MM.1S (cell line): ENCODE measurements at regions not wholly inside any gene's neighbourhood (a gene's known extent, or its start where the extent isn't known, plus 50 kb on each side); places are given as distances from the start of the nearest gene placed in this dataset.

ENCODE experiments used
- DNase-seq: peaks from one replicate; pipeline ENCODE4 v3.0.0-alpha.2; 2015
- H2AFZ ChIP-seq: fragments of 300-600 bp; sonication (generic); 2 replicates; pipeline ENCODE4 v1.6.0; 2016; ENCODE audit warnings: antibody characterized with exemption, low read length
- H3F3A ChIP-seq: fragments of 300-600 bp; sonication (generic); 2 replicates; pipeline ENCODE4 v1.6.1; 2016; ENCODE audit warnings: mild to moderate bottlenecking, antibody characterized with exemption, low read length, moderate library complexity, mixed read lengths; ENCODE audit not compliant: insufficient read depth
- H3K27ac ChIP-seq: fragments of 300-600 bp; sonication (generic); 2 replicates; pipeline ENCODE4 v1.5.1; 2016; ENCODE audit warnings: mild to moderate bottlenecking, low read length
- H3K27me3 ChIP-seq: fragments of 300-600 bp; sonication (generic); replicated peaks from 2 replicates; pipeline ENCODE4 v1.6.0; 2016; ENCODE audit warnings: low read length; ENCODE audit not compliant: insufficient read depth
- H3K36me3 ChIP-seq: fragments of 300-600 bp; sonication (generic); replicated peaks from 2 replicates; pipeline ENCODE4 v1.6.1; 2016; ENCODE audit warnings: mild to moderate bottlenecking, low read length, mixed read lengths; ENCODE audit not compliant: insufficient read depth
- H3K4me1 ChIP-seq: fragments of 300-600 bp; sonication (generic); 2 replicates; pipeline ENCODE4 v1.6.1; 2016; ENCODE audit warnings: low read length, mixed read lengths
- H3K4me2 ChIP-seq: fragments of 300-600 bp; sonication (generic); 2 replicates; pipeline ENCODE4 v1.6.0; 2016; ENCODE audit warnings: low read depth, low read length
- H3K4me3 ChIP-seq: fragments of 300-600 bp; sonication (generic); 2 replicates; pipeline ENCODE4 v1.5.1; 2016; ENCODE audit warnings: low read length, mixed read lengths
- H3K79me2 ChIP-seq: fragments of 300-600 bp; sonication (generic); 2 replicates; pipeline ENCODE4 v1.6.1; 2016; ENCODE audit warnings: mixed run types, low read length, mixed read lengths
- H3K9ac ChIP-seq: fragments of 300-600 bp; sonication (generic); 2 replicates; pipeline ENCODE4 v1.6.1; 2016; ENCODE audit warnings: low read length, mixed read lengths
- H3K9me2 ChIP-seq: fragments of 300-600 bp; sonication (generic); replicated peaks from 2 replicates; pipeline ENCODE4 v1.6.1; 2016; ENCODE audit warnings: mild to moderate bottlenecking, low read length, mixed read lengths; ENCODE audit not compliant: insufficient read depth
- H3K9me3 ChIP-seq: fragments of 300-600 bp; sonication (generic); replicated peaks from 2 replicates; pipeline ENCODE4 v1.6.1; 2016; ENCODE audit warnings: mild to moderate bottlenecking, low read length, mixed read lengths; ENCODE audit not compliant: insufficient read depth
- H4K20me1 ChIP-seq: fragments of 300-600 bp; sonication (generic); 2 replicates; pipeline ENCODE4 v1.6.1; 2016; ENCODE audit warnings: mild to moderate bottlenecking, low read length, moderate library complexity, mixed read lengths; ENCODE audit not compliant: insufficient read depth
- CTCF ChIP-seq: fragments of 300-600 bp; sonication (generic); IDR thresholded peaks from 2 replicates; pipeline ENCODE4 v1.5.1; 2016; ENCODE audit warnings: antibody characterized with exemption, low read length, mixed read lengths
- EZH2 ChIP-seq: fragments of 300-600 bp; sonication (generic); optimal IDR thresholded peaks from 2 replicates; pipeline ENCODE3; 2017; ENCODE audit warnings: low read depth, mild to moderate bottlenecking, antibody characterized with exemption, low read length, mixed read lengths
- EZH2phosphoT487 ChIP-seq: fragments of 300-600 bp; sonication (generic); IDR thresholded peaks from 2 replicates; pipeline ENCODE4 v1.6.1; 2018; ENCODE audit warnings: antibody characterized with exemption, low read length

DNA sequence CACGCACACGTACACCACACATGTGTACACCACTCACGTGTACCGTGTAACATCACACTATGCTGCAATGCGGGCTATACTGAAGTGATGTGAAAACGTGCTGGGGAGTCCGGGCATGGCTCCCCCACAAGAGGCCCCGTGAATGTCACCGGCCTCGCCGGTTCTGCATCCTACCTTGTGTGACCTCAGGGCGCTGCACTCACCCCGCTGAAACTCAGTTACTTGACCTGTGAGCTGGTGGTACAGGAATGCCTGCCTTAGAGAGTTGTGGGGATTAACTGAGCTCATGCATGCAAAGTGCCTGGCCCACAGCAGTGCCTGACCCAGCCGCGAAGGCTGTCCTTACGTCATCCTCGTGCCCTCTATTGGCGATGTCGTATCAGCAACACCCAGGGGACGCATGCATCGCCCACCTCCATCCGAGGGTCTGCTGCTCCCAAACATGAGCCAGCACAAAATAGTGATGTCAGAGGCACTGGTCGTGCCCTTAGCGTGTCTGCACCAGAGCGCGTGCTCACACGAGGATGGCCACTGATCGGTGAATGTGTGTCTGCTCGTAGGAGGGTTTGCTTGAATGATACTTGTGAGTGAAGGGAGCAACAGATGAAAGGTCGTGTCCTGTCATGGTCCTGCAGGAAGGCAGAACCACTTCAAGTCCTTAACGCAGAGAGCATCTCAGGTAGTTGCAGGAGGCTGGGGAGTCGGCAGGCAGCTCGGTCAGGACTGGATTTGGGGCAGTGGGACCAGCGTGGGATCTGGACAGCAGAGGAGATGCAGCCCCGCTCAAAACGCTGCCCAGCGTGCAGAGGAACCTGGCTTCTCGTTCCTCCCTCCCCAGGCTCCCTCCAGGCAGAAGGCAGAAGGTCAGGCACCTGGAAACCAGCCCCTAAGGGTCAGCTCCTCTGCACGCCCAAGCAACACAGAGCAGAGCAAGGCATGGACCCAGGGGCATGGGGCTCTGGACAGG, 126.2 kb upstream of the SPACA7 start:
- no peak overlapping the region for H3K27ac ChIP-seq
- no peak for DNase-seq
- H2AFZ ChIP-seq = no peak overlapping the region
- no peaks in the 10 kb centered on the region for H3K79me2 ChIP-seq
- no peaks in the 10 kb centered on the region for H3K4me1 ChIP-seq
- no peaks in the 10 kb centered on the region for H3F3A ChIP-seq
- TF ChIP-seq EZH2phosphoT487 (no peak), EZH2 (no peak), CTCF (no peak)
- no peak overlapping the region for H3K4me2 ChIP-seq
- H3K9me2 ChIP-seq = no peaks in the 10 kb centered on the region
- H3K4me3 ChIP-seq = no peak overlapping the region
- H3K9me3 ChIP-seq = no peaks in the 10 kb centered on the region
- no peaks in the 10 kb centered on the region for H4K20me1 ChIP-seq
- no peaks in the 10 kb centered on the region for H3K36me3 ChIP-seq
- H3K27me3 ChIP-seq = peaks cover 35% of the 10 kb centered on the region
- H3K9ac ChIP-seq = no peak overlapping the region

- Histone ChIP-seq H2AFZ (no peak overlapping the region), H3K27me3 (peaks cover 41% of the 10 kb centered on the region), H3K9me3 (no peaks in the 10 kb centered on the region), H3K79me2 (no peaks in the 10 kb centered on the region), H3K27ac (no peak overlapping the region), H3K4me3 (no peak overlapping the region), H3F3A (no peaks in the 10 kb centered on the region), H3K9me2 (no peaks in the 10 kb centered on the region), H3K4me2 (no peak overlapping the region), H4K20me1 (no peaks in the 10 kb centered on the region), H3K9ac (no peak overlapping the region), H3K36me3 (no peaks in the 10 kb centered on the region), H3K4me1 (no peaks in the 10 kb centered on the region)
- TF ChIP-seq CTCF (no peak), EZH2phosphoT487 (no peak), EZH2 (no peak)
- DNase-seq = no peak
Observed at GRCh38 chr13:112250788-112251445, 125.2 kb upstream of the SPACA7 start.

DNA sequence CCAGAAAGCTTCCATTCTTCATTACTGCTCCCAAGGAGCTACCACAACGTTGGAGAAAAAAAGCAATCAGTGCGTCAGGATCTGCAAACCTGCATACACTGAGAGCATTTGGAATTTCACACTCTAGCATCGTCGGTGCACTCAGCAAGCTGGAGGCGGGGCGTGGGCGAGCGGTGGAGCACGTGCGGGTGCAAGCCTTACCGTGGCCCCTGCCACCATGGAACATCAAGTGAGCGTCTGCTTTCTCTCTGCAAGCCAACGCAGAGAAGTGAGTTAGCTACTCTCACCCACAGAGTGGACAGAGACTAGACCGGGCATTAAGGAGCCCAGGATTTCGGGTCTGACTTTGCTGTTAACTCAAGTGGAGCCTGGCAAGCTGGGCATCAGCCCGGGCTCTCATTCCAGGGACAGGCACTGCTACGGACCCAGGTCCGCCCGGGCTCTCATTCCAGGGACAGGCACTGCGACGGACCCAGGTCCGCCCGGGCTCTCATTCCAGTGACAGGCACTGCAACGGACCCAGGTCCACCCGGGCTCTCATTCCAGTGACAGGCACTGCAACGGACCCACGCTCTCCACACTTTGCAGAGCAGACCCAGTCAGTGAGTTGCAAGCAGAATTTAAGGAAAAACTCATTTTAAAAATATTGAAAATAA, 124.1 kb upstream of the SPACA7 start:
- TF ChIP-seq EZH2phosphoT487 (no peak), CTCF (no peak), EZH2 (no peak)
- H3K4me1 ChIP-seq = no peaks in the 10 kb centered on the region
- no peak for DNase-seq
- no peaks in the 10 kb centered on the region for H3K9me3 ChIP-seq
- H3F3A ChIP-seq = no peaks in the 10 kb centered on the region
- no peak overlapping the region for H2AFZ ChIP-seq
- peaks cover 41% of the 10 kb centered on the region for H3K27me3 ChIP-seq
- no peak overlapping the region for H3K4me3 ChIP-seq
- no peak overlapping the region for H3K9ac ChIP-seq
- no peaks in the 10 kb centered on the region for H4K20me1 ChIP-seq
- no peaks in the 10 kb centered on the region for H3K79me2 ChIP-seq
- no peak overlapping the region for H3K4me2 ChIP-seq
- H3K36me3 ChIP-seq = no peaks in the 10 kb centered on the region
- no peak overlapping the region for H3K27ac ChIP-seq
- H3K9me2 ChIP-seq = no peaks in the 10 kb centered on the region
